Mucosa of rectum (tissue), 2 donors: ENCODE measurements at regions not wholly inside any gene's neighbourhood (a gene's known extent, or its start where the extent isn't known, plus 50 kb on each side); places are given as distances from the start of the nearest gene placed in this dataset.

Source experiments
- H3K27ac ChIP-seq, 2 donors: one replicate each; pipeline ENCODE4 v1.7.0; 2013; ENCODE audit warnings: inconsistent platforms in 2 of 2, low read depth in 2 of 2, low read length in 2 of 2
- H3K27me3 ChIP-seq, 2 donors: one replicate each; pipeline ENCODE4 v1.7.0; 2013; ENCODE audit warnings: low read length in 2 of 2; ENCODE audit not compliant: control insufficient read depth in 2 of 2, insufficient read depth in 2 of 2
- H3K36me3 ChIP-seq, 2 donors: one replicate each; pipeline ENCODE4 v1.7.0; 2013; ENCODE audit warnings: low read length in 2 of 2; ENCODE audit not compliant: control insufficient read depth in 2 of 2, insufficient read depth in 2 of 2
- H3K4me1 ChIP-seq, 2 donors: one replicate each; pipeline ENCODE4 v1.7.0; 2013; ENCODE audit warnings: low read length in 2 of 2, mild to moderate bottlenecking in 1 of 2; ENCODE audit not compliant: control insufficient read depth in 2 of 2, insufficient read depth in 2 of 2
- H3K4me3 ChIP-seq, 2 donors: one replicate each; pipeline ENCODE4 v1.7.0; 2013; ENCODE audit warnings: low read length in 2 of 2
- H3K9ac ChIP-seq, 2 donors: one replicate each; pipeline ENCODE4 v1.7.0; 2013; ENCODE audit warnings: low read length in 2 of 2, low read depth in 1 of 2, mild to moderate bottlenecking in 1 of 2
- H3K9me3 ChIP-seq, 2 donors: one replicate each; pipeline ENCODE4 v1.7.0; 2013; ENCODE audit warnings: low read length in 2 of 2; ENCODE audit not compliant: control insufficient read depth in 2 of 2
- donor health status: healthy.
- donor health status: Normal muscosa, but diverticular disease.

- no peak overlapping the region for H3K27ac ChIP-seq
- no peak overlapping the region for H3K4me3 ChIP-seq
- H3K9ac ChIP-seq: no peak overlapping the region
- H3K9me3 ChIP-seq: no peaks in the 10 kb centered on the region
- no peaks in the 10 kb centered on the region for H3K27me3 ChIP-seq
- no peaks in the 10 kb centered on the region for H3K36me3 ChIP-seq
- H3K4me1 ChIP-seq: no peaks in the 10 kb centered on the region
Observed at GRCh38 chr1:5110508-5110907, 456.1 kb downstream of the AJAP1 start.

- Histone ChIP-seq H3K36me3 (no peaks in the 10 kb centered on the region), H3K4me3 (no peak overlapping the region), H3K27me3 (no peaks in the 10 kb centered on the region), H3K27ac (no peak overlapping the region), H3K9me3 (no peaks in the 10 kb centered on the region), H3K9ac (no peak overlapping the region), H3K4me1 (no peaks in the 10 kb centered on the region)
Observed at GRCh38 chr1:5109633-5110032, 455.2 kb downstream of the AJAP1 start.

GRCh38 chr1:5108740-5109139, 454.3 kb downstream of the AJAP1 start:
- no peaks in the 10 kb centered on the region for H3K9me3 ChIP-seq
- no peaks in the 10 kb centered on the region for H3K36me3 ChIP-seq
- no peak overlapping the region for H3K9ac ChIP-seq
- H3K27ac ChIP-seq: no peak overlapping the region
- no peak overlapping the region for H3K4me3 ChIP-seq
- no peaks in the 10 kb centered on the region for H3K27me3 ChIP-seq
- no peaks in the 10 kb centered on the region for H3K4me1 ChIP-seq

GRCh38 chr1:5105744-5106143, 451.3 kb downstream of the AJAP1 start:
- H3K27me3 ChIP-seq: no peaks in the 10 kb centered on the region

GRCh38 chr1:5099558-5099957, 445.1 kb downstream of the AJAP1 start:
- no peak overlapping the region for H3K9ac ChIP-seq
- H3K4me1 ChIP-seq: no peaks in the 10 kb centered on the region
- H3K27ac ChIP-seq: no peak overlapping the region
- H3K4me3 ChIP-seq: no peak overlapping the region
- H3K27me3 ChIP-seq: no peaks in the 10 kb centered on the region
- no peaks in the 10 kb centered on the region for H3K36me3 ChIP-seq
- no peaks in the 10 kb centered on the region for H3K9me3 ChIP-seq

More at GRCh38 chr1:5105744-5106143, 451.3 kb downstream of the AJAP1 start:
- no peak overlapping the region for H3K27ac ChIP-seq
- H3K36me3 ChIP-seq: no peaks in the 10 kb centered on the region
- no peak overlapping the region for H3K4me3 ChIP-seq
- no peak overlapping the region for H3K9ac ChIP-seq
- no peaks in the 10 kb centered on the region for H3K9me3 ChIP-seq
- H3K4me1 ChIP-seq: no peaks in the 10 kb centered on the region

- no peak overlapping the region for H3K27ac ChIP-seq
- H3K36me3 ChIP-seq: no peaks in the 10 kb centered on the region
- peaks cover 0 to under 1% of the 10 kb centered on the region in 2 donors for H3K9me3 ChIP-seq
- H3K4me3 ChIP-seq: no peak overlapping the region
- H3K9ac ChIP-seq: no peak overlapping the region
- H3K4me1 ChIP-seq: no peaks in the 10 kb centered on the region
- no peaks in the 10 kb centered on the region for H3K27me3 ChIP-seq
Observed at GRCh38 chr1:5098981-5099385, 444.6 kb downstream of the AJAP1 start.

- no peak overlapping the region for H3K27ac ChIP-seq
- peaks cover 0 to 5% of the 10 kb centered on the region in 2 donors for H3K9me3 ChIP-seq
- no peak overlapping the region for H3K9ac ChIP-seq
- no peaks in the 10 kb centered on the region for H3K4me1 ChIP-seq
- no peaks in the 10 kb centered on the region for H3K27me3 ChIP-seq
- no peak overlapping the region for H3K4me3 ChIP-seq
- H3K36me3 ChIP-seq: no peaks in the 10 kb centered on the region
Observed at GRCh38 chr1:5093042-5093441, 438.6 kb downstream of the AJAP1 start.

- Histone ChIP-seq H3K9me3 (no peaks in the 10 kb centered on the region), H3K9ac (no peak overlapping the region), H3K4me1 (no peaks in the 10 kb centered on the region), H3K4me3 (no peak overlapping the region), H3K27me3 (no peaks in the 10 kb centered on the region), H3K36me3 (no peaks in the 10 kb centered on the region), H3K27ac (no peak overlapping the region)
Observed at GRCh38 chr1:5084676-5085075, 430.3 kb downstream of the AJAP1 start.

- Histone ChIP-seq H3K9me3 (no peaks in the 10 kb centered on the region), H3K36me3 (no peaks in the 10 kb centered on the region), H3K4me1 (no peaks in the 10 kb centered on the region), H3K27ac (no peak overlapping the region), H3K27me3 (no peaks in the 10 kb centered on the region), H3K4me3 (no peak overlapping the region), H3K9ac (no peak overlapping the region)
Observed at GRCh38 chr1:5067246-5067645, 412.8 kb downstream of the AJAP1 start.

- no peaks in the 10 kb centered on the region for H3K27me3 ChIP-seq
- H3K9ac ChIP-seq: no peak overlapping the region
- H3K36me3 ChIP-seq: no peaks in the 10 kb centered on the region
- no peak overlapping the region for H3K4me3 ChIP-seq
- no peak overlapping the region for H3K27ac ChIP-seq
- H3K4me1 ChIP-seq: no peaks in the 10 kb centered on the region
- H3K9me3 ChIP-seq: no peaks in the 10 kb centered on the region
Observed at GRCh38 chr1:5053744-5054143, 399.3 kb downstream of the AJAP1 start.

- H3K9me3 ChIP-seq: no peaks in the 10 kb centered on the region
- H3K4me3 ChIP-seq: no peak overlapping the region
- H3K36me3 ChIP-seq: no peaks in the 10 kb centered on the region
- no peak overlapping the region for H3K9ac ChIP-seq
- H3K27ac ChIP-seq: no peak overlapping the region
- no peaks in the 10 kb centered on the region for H3K4me1 ChIP-seq
- no peaks in the 10 kb centered on the region for H3K27me3 ChIP-seq
Observed at GRCh38 chr1:5029136-5029535, 374.7 kb downstream of the AJAP1 start.
